Astrocyte (in vitro differentiated cells and primary cell): ENCODE measurements at regions not wholly inside any gene's neighbourhood (a gene's known extent, or its start where the extent isn't known, plus 50 kb on each side); places are given as distances from the start of the nearest gene placed in this dataset.

Experiments
- DNase-seq: peaks from one replicate; pipeline ENCODE4 v3.0.0-alpha.2; 2010; ENCODE audit warnings: low read depth
- FAIRE-seq: peaks from 2 replicates; lab custom pipeline; 2011; peaks lifted over from hg19 to GRCh38; lab: Jason Lieb, UNC
- H2AFZ ChIP-seq: 2 replicates; pipeline ENCODE4 v1.6.0; 2012; ENCODE audit warnings: low read depth, low read length, inconsistent platforms
- H3K27ac ChIP-seq: 2 replicates; pipeline ENCODE4 v1.5.1; 2011; ENCODE audit warnings: low read depth, low read length, inconsistent platforms
- H3K27me3 ChIP-seq: 2 replicates; pipeline ENCODE4 v1.6.0; 2011; ENCODE audit warnings: low read length, inconsistent platforms; ENCODE audit not compliant: insufficient read depth
- H3K36me3 ChIP-seq: 2 replicates; pipeline ENCODE4 v1.5.1; 2011; ENCODE audit warnings: low read length, inconsistent platforms; ENCODE audit not compliant: insufficient read depth
- H3K4me1 ChIP-seq: 2 replicates; pipeline ENCODE4 v1.5.1; 2011; ENCODE audit warnings: low read length, inconsistent platforms; ENCODE audit not compliant: insufficient read depth
- H3K4me2 ChIP-seq: 2 replicates; pipeline ENCODE4 v1.6.0; 2012; ENCODE audit warnings: low read length, inconsistent platforms
- H3K4me3 ChIP-seq: 2 replicates; pipeline ENCODE4 v1.5.1; 2011; ENCODE audit warnings: low read depth, mild to moderate bottlenecking, low read length, inconsistent platforms; ENCODE audit not compliant: insufficient read depth
- H3K79me2 ChIP-seq: 2 replicates; pipeline ENCODE4 v1.6.0; 2012; ENCODE audit warnings: mild to moderate bottlenecking, low read length, inconsistent platforms; ENCODE audit not compliant: insufficient read depth
- H3K9ac ChIP-seq: 2 replicates; pipeline ENCODE4 v1.6.0; 2012; ENCODE audit warnings: mild to moderate bottlenecking, low read length, inconsistent platforms
- H3K9me3 ChIP-seq: 2 replicates; pipeline ENCODE4 v1.5.1; 2012; ENCODE audit warnings: low read depth, mild to moderate bottlenecking, low read length, inconsistent platforms; ENCODE audit not compliant: insufficient read depth
- H4K20me1 ChIP-seq: 2 replicates; pipeline ENCODE4 v1.6.0; 2012; ENCODE audit warnings: low read length, inconsistent platforms; ENCODE audit not compliant: insufficient read depth
- H3K27ac Mint-ChIP-seq: one replicate; pipeline ENCODE4 v1.8.0; 2021; ENCODE audit warnings: mild to moderate bottlenecking, mixed read lengths; ENCODE audit not compliant: unreplicated experiment
- H3K27me3 Mint-ChIP-seq: one replicate; pipeline ENCODE4 v1.8.0; 2021; ENCODE audit warnings: low read depth, mixed read lengths; ENCODE audit not compliant: unreplicated experiment
- H3K36me3 Mint-ChIP-seq: one replicate; pipeline ENCODE4 v1.8.0; 2021; ENCODE audit warnings: low read depth, mixed read lengths; ENCODE audit not compliant: unreplicated experiment
- H3K4me1 Mint-ChIP-seq: one replicate; pipeline ENCODE4 v1.8.0; 2021; ENCODE audit warnings: low read depth, mixed read lengths; ENCODE audit not compliant: unreplicated experiment
- H3K4me3 Mint-ChIP-seq: one replicate; pipeline ENCODE4 v1.8.0; 2021; ENCODE audit warnings: mild to moderate bottlenecking, moderate library complexity, mixed read lengths; ENCODE audit not compliant: unreplicated experiment
- H3K9me3 Mint-ChIP-seq: one replicate; pipeline ENCODE4 v1.8.0; 2021; ENCODE audit warnings: mild to moderate bottlenecking, mixed read lengths; ENCODE audit not compliant: unreplicated experiment
- CTCF ChIP-seq: IDR thresholded peaks from 2 replicates; pipeline ENCODE4 v1.5.1; 2011; ENCODE audit warnings: low read depth, mild to moderate bottlenecking, inconsistent platforms, low read length, moderate library complexity; ENCODE audit not compliant: insufficient read depth
- EZH2 ChIP-seq: IDR thresholded peaks from 2 replicates; pipeline ENCODE4 v1.6.1; 2012; ENCODE audit warnings: mild to moderate bottlenecking, low read length, inconsistent platforms; ENCODE audit not compliant: insufficient read depth

DNA sequence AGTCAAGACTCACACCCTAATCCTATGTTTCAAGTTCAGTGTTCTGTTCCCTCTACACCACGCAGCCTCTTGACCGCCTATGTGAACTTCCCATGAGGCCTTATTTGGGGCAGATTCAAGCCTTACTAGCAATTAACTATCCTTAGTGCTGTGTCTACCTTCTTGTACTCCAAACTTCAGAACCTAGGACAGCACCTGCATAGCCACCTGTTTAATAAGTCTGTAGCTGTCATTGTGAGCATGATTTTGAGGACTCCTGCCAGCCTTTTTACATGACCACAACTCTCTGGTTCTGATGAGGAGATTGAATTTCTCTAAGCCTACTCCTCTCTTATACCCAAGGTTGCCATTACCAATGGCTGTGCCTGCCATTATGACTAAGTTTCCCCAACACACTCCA, 50.8 kb upstream of the PCSK1 start:
- Mint-ChIP-seq H3K9me3 (no peaks in the 10 kb centered on the region), H3K4me1 (no peaks in the 10 kb centered on the region), H3K27ac (no peak overlapping the region), H3K27me3 (peaks cover 2% of the 10 kb centered on the region), H3K36me3 (no peaks in the 10 kb centered on the region), H3K4me3 (no peak overlapping the region)
- Histone ChIP-seq H3K27me3 (no peaks in the 10 kb centered on the region), H3K79me2 (no peaks in the 10 kb centered on the region), H3K27ac (no peak overlapping the region), H3K9me3 (no peaks in the 10 kb centered on the region), H2AFZ (no peak overlapping the region), H4K20me1 (no peaks in the 10 kb centered on the region), H3K4me1 (no peaks in the 10 kb centered on the region), H3K4me2 (no peak overlapping the region), H3K4me3 (no peak overlapping the region), H3K36me3 (no peaks in the 10 kb centered on the region), H3K9ac (no peak overlapping the region)
- DNase-seq: peak; percentile 47
- FAIRE-seq: no peak
- no peak for TF ChIP-seq CTCF
- TF ChIP-seq EZH2: no peak

DNA sequence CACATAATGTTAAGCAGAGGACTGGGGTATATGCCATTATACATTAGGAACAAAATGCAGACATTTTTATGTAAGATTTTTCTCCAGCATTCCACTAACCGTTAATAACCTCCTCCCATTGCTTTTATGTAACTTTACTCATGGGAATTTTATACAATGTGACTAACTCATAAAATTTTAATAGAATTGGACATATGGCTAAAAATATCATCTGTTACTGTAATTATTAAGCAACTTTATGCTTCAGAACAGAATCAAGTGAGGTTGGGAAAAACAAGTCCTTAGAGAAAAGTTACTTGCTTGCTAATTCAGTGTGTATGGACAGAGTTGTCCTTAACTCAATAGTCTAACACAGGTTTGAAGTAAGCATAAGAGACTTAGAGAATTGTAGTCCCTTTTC, 54.8 kb upstream of the PCSK1 start:
- Histone ChIP-seq H4K20me1 (no peaks in the 10 kb centered on the region), H3K4me1 (no peaks in the 10 kb centered on the region), H2AFZ (no peak overlapping the region), H3K27me3 (no peaks in the 10 kb centered on the region), H3K36me3 (no peaks in the 10 kb centered on the region), H3K79me2 (no peaks in the 10 kb centered on the region), H3K9me3 (no peaks in the 10 kb centered on the region), H3K9ac (no peak overlapping the region), H3K4me3 (no peak overlapping the region), H3K27ac (no peak overlapping the region), H3K4me2 (no peak overlapping the region)
- Mint-ChIP-seq H3K4me1 (no peaks in the 10 kb centered on the region), H3K36me3 (no peaks in the 10 kb centered on the region), H3K4me3 (no peak overlapping the region), H3K27ac (no peak overlapping the region), H3K27me3 (peaks cover 3% of the 10 kb centered on the region), H3K9me3 (no peaks in the 10 kb centered on the region)
- DNase-seq (no peak), FAIRE-seq (no peak)
- TF ChIP-seq CTCF: no peak
- no peak for TF ChIP-seq EZH2

DNA sequence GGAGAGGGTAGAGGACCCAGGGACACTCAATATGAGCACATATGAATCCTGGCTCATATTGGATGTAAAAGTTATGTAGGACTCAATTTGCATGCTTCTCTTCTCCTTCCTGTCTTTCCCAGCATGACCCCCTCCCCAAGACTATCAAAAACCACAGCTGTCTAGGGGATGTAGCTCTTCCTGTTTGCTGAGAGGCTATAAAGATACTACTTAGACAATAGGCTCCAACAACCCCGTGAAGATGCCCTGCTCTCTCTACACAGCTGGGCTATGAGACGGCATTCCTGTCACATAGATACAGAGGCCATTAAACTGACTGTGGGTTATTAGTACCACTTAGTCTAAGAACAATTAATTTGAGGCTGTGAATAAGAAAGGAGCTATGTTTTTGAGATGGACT, 56.5 kb upstream of the PCSK1 start:
- Histone ChIP-seq H3K27me3 (no peaks in the 10 kb centered on the region), H3K36me3 (no peaks in the 10 kb centered on the region), H4K20me1 (no peaks in the 10 kb centered on the region), H3K9ac (no peak overlapping the region), H3K9me3 (no peaks in the 10 kb centered on the region), H2AFZ (no peak overlapping the region), H3K79me2 (no peaks in the 10 kb centered on the region), H3K4me3 (no peak overlapping the region), H3K4me1 (no peaks in the 10 kb centered on the region), H3K4me2 (no peak overlapping the region), H3K27ac (no peak overlapping the region)
- H3K9me3 Mint-ChIP-seq: no peaks in the 10 kb centered on the region
- H3K27me3 Mint-ChIP-seq: peaks cover 3% of the 10 kb centered on the region
- H3K4me3 Mint-ChIP-seq: no peak overlapping the region
- no peak overlapping the region for H3K27ac Mint-ChIP-seq
- FAIRE-seq (no peak), DNase-seq (no peak)
- H3K36me3 Mint-ChIP-seq: no peaks in the 10 kb centered on the region
- TF ChIP-seq EZH2 (no peak), CTCF (no peak)
- no peaks in the 10 kb centered on the region for H3K4me1 Mint-ChIP-seq
